Omental fat pad (tissue), 3 donors: ENCODE measurements at regions not wholly inside any gene's neighbourhood (a gene's known extent, or its start where the extent isn't known, plus 50 kb on each side); places are given as distances from the start of the nearest gene placed in this dataset.
A peak's percentile ranks its signal among the peaks of the same experiment; 100 is the strongest.

Experiments used
- ATAC-seq: fragments of 150-250 bp; one replicate; pipeline ENCODE4 v1.9.1; 2016; ENCODE audit warnings: mild to moderate bottlenecking, moderate library complexity; ENCODE audit not compliant: low FRiP score
- DNase-seq: peaks from one replicate; pipeline ENCODE4 v3.0.0-alpha.2; 2019; ENCODE audit warnings: low spot score
- TF ChIP-seq, protein P1 (sequence below), 3 donors: fragments of 450-650 bp; IDR thresholded peaks; one replicate each; pipeline ENCODE4 v1.5.1; 2016 to 2017; ENCODE audit warnings: antibody characterized with exemption in 3 of 3, mild to moderate bottlenecking in 3 of 3, moderate library complexity in 2 of 3

DNA sequence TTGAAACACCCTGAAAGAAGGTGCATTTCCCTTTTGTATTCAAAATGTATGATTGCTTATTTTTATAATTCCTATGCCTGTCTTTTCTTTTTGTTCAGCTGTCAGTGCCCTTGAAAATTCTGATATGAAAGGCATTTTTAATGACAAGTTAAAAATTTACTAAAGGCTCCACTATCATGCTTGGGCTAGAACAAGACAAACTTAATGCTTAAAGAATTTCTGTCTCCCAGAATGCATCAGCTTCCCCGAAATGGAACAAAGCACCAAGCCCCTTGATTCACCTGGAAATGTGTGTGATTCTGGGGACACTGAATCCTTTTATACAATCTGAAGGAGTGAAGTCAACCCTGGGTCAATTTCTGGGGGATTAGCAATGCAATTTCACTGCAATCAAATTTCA lies 457.5 kb downstream of the LMO4 start:
- TF ChIP-seq, protein P1, sequence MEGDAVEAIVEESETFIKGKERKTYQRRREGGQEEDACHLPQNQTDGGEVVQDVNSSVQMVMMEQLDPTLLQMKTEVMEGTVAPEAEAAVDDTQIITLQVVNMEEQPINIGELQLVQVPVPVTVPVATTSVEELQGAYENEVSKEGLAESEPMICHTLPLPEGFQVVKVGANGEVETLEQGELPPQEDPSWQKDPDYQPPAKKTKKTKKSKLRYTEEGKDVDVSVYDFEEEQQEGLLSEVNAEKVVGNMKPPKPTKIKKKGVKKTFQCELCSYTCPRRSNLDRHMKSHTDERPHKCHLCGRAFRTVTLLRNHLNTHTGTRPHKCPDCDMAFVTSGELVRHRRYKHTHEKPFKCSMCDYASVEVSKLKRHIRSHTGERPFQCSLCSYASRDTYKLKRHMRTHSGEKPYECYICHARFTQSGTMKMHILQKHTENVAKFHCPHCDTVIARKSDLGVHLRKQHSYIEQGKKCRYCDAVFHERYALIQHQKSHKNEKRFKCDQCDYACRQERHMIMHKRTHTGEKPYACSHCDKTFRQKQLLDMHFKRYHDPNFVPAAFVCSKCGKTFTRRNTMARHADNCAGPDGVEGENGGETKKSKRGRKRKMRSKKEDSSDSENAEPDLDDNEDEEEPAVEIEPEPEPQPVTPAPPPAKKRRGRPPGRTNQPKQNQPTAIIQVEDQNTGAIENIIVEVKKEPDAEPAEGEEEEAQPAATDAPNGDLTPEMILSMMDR (IDR thresholded peaks at IDR 0.05) = no peak

DNA sequence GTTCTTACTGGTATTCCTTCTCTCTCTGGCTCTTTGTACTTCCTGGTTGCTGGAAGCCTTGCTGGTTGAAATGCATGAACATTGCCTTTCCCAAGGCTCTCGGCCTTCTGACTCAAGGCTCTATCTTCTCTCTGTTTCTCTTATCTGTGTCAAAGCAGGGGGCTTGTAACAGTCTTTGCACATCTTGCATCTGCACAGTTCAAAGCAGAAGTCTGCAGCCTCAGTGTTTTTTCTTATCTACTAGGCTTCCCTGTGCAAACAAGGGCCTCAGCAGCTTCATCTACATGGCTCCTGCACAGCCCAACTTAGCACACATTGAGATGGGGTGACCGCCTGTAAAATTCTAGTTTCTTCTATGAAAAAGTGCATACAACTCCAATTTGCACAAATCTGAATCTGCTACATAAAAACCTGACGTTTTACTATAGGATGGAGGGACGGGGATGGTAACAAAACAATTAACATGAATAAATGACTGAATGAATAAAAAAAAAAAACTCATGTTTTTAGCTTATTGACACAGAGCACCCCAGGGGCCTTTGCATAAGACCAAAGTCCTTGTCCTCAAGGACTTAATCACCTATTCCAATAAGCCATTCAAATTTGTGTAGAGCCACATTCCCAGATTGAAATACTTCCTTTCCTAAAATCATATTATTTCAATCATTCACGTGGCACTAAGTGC lies 458.3 kb downstream of the LMO4 start:
- TF ChIP-seq, protein P1 (IDR thresholded peaks at IDR 0.05) = no peak
- no peak for DNase-seq
- no peak for ATAC-seq

More for the DNA sequence above, 457.5 kb downstream of the LMO4 start:
- DNase-seq = no peak
- no peak for ATAC-seq

DNA sequence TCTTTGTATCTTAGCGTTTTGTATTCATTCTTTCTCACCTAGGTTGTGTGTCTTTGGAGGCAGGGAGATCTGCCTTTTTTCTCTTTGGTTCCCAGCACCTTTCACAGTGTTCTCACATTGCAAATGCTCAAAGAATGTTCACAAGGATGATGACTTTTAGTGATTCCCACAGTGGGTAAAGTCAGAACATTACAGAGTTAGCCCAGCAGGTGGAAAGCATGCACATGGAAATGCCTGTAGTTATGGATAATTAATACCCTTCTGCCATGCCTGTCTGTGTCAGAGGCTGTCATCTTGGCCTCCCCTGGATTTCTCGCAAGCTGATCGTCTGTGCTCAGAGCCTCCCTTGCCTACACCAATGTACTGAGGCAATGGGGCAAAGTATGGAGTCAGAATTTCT lies 458.9 kb downstream of the LMO4 start:
- ATAC-seq (no peak), DNase-seq (no peak)
- TF ChIP-seq, protein P1 (IDR thresholded peaks at IDR 0.05) = no peak

DNA sequence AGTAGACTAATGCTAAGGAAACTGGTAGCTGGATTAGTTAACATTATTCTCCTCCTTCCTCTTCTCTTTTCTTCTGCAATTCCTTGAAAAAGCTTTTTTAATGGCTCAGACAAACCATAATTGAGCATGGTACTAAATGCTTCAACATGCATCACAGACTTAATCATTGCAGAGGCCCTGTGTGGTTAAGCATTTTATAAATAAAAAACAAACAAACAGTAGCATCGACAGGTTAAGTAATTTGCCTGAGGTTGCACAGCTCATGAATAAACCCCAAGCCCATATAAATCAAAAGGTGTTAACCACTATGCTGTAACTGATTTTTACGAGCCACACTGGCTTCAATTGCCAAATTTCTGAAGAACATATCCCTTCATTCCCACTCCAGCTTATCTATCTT lies 462.1 kb downstream of the LMO4 start:
- DNase-seq = no peak
- TF ChIP-seq, protein P1 (IDR thresholded peaks at IDR 0.05) = no peak
- ATAC-seq = no peak

DNA sequence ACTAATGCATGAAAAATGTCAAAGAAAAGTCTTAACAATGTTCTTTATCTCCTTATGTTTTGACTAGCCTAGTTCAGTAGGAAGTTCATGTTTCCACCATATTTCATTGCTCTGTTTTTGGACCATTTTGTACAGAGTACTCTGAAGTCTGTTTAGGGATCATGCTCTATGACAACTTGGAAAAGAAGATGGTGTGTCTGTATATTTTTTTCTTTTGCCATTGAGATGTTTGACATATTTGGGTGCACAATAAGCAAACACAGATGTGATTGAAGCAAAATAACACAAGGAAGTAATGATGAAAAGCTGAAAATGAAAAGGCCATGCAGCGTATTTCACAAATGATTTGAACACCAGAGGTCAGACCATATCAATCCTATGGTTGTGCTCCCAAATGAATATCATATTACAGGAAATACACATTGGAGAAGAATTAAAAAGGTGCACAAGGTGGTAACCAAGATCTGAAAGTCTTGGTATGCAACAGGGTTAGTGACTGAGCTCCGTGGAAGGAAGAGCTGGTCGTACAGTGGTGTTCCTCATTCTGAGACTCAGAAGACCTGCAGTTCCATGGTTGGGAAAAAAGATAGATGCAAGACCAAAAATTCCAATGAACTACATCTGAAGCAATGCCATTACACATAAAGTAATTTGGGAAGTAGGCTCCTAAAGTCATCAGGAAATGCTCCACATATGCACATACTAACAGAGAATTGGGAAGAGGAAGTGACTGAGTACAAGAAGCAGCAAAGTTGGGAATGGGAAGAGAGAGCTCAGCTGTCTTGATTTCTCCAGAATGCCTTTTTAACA lies 463.5 kb downstream of the LMO4 start:
- no peak for ATAC-seq
- DNase-seq = no peak
- TF ChIP-seq, protein P1 (IDR thresholded peaks at IDR 0.05) = no peak

DNA sequence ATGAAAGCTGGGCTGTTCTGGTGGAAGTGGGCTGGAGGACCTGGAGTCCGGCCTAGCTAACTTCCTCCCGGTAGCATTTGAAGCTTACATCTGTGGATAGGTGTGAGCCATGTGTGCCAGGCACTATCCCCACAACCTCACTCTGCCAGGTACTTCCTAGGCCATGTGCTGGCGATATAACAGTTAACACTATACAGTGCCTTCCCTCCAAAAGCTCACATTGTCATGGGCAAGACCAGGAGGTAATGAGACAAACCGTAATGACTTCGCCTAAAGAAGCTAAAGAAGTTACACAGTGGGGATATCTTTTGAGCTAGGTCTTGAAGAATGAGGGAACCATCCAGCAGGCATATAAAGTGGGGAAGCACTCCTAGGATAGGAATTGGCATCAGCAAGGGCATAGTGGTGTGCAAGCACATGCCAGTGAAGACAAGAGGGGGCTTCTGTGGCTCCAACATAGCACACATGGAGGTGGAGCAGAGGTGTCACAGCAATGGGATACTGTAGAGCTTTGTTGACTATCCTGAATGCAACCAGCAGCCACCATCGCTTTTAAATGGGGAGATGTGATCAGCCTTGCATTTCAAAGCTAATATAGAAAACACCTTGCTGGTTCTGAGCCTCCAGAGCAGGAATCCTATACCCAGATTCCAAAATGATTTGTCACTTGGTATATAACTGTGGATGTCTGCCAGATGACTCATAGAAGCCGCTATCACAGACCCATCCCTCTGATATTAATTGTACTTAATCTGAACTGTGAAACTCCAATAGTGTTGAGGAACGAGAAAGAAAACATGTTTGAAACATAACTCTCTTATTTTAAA lies 466.3 kb downstream of the LMO4 start:
- TF ChIP-seq, protein P1 (IDR thresholded peaks at IDR 0.05) = no peak
- ATAC-seq = peak; percentile 82
- no peak for DNase-seq
